Right lobe of liver (tissue), 6 donors: ENCODE measurements at regions not wholly inside any gene's neighbourhood (a gene's known extent, or its start where the extent isn't known, plus 50 kb on each side); places are given as distances from the start of the nearest gene placed in this dataset.

ENCODE experiments used
- ATAC-seq, 4 donors: fragments of 200-7000 bp; cut with Tn5 transposase; one replicate each; pipeline ENCODE4 v1.9.1; 2020; ENCODE audit warnings: mild to moderate bottlenecking in 4 of 4, moderate library complexity in 4 of 4
- DNase-seq, 3 donors: peaks; one replicate each; pipeline ENCODE4 v3.0.0-alpha.2; 2020
- H3K27ac ChIP-seq, 3 donors: fragments of 200-600 bp; one replicate each; pipeline ENCODE4 v1.8.0; 2022
- H3K27me3 ChIP-seq, 2 donors: fragments of 200-600 bp; one replicate each; pipeline ENCODE4 v1.8.0; 2022
- H3K36me3 ChIP-seq, 4 donors: fragments of 200-600 bp; sonication (generic) in 1 of 4; one replicate each; pipeline versions ENCODE4 v1.5.1 to v1.8.0; 2017 to 2022; ENCODE audit warnings: control low read depth in 1 of 4
- H3K4me1 ChIP-seq, 4 donors: fragments of 200-600 bp; sonication (generic) in 1 of 4; one replicate each; pipeline versions ENCODE4 v1.5.1 to v1.8.0; 2017 to 2022; ENCODE audit warnings: control low read depth in 1 of 4
- H3K4me3 ChIP-seq, 3 donors: fragments of 200-600 bp; one replicate each; pipeline ENCODE4 v1.8.0; 2022
- H3K9me3 ChIP-seq, 4 donors: fragments of 200-600 bp; sonication (generic) in 1 of 4; one replicate each; pipeline versions ENCODE4 v1.5.1 to v1.8.0; 2017 to 2022; ENCODE audit warnings: control low read depth in 1 of 4
- CTCF ChIP-seq, 4 donors: fragments of 200-600 bp in 3 of 4; fragments of 450-650 bp in 1 of 4; IDR thresholded peaks; one replicate each; pipeline versions ENCODE4 v1.5.1 to v1.8.0; 2016 to 2022; ENCODE audit warnings: antibody characterized with exemption in 4 of 4, mild to moderate bottlenecking in 2 of 4
- POLR2A ChIP-seq: fragments of 450-650 bp; IDR thresholded peaks from one replicate; pipeline ENCODE4 v1.6.1; 2017; ENCODE audit warnings: antibody characterized with exemption, mild to moderate bottlenecking
- WGBS: methylation state at CpG from one replicate; pipeline ENCODE4 v1.1.6; 2018; ENCODE audit warnings: low coverage, low lambda C conversion rate; ENCODE audit not compliant: insufficient coverage; ENCODE audit errors: missing lambda C conversion rate; 5-methylcytosine and 5-hydroxymethylcytosine counted together
- intact Hi-C, 2 donors: fragments of 100-400 bp; cut with DNase I; formaldehyde crosslinking; loops; one replicate each; pipeline versions ENCODE4 v1.11.2 to v1.14.1; 2022
- donor health status: DM: no; HTN: yes; CAD: no.
- donor health status: DM: no; HTN: no; CAD: no.
- donor health status: DM: no; HTN: no; CAD: no.
- donor health status: DM: no; HTN: yes; CAD: no.
- donor health status: DM: no; HTN: yes; CAD: no.

- H3K27ac ChIP-seq, result no peak overlapping the region
- H3K9me3 ChIP-seq, result no peaks in the 10 kb centered on the region
- peaks cover 0 to 3% (median 0%) of the 10 kb centered on the region in 4 donors for H3K4me1 ChIP-seq
- no peak for ATAC-seq
- H3K4me3 ChIP-seq, result no peak overlapping the region
- no peak for DNase-seq
- WGBS, result 38% methylated on average over 1 of the region's 1 CpG
- no peak for TF ChIP-seq CTCF (IDR thresholded peaks at IDR 0.05)
- no peak for TF ChIP-seq POLR2A
- H3K27me3 ChIP-seq, result no peaks in the 10 kb centered on the region
- no peaks in the 10 kb centered on the region for H3K36me3 ChIP-seq
- intact Hi-C loops, result no loop called here
Observed at GRCh38 chr7:125149151-125149550, 219.5 kb upstream of the POT1 start.

GRCh38 chr7:125147047-125147446, 217.4 kb upstream of the POT1 start:
- no peak for TF ChIP-seq CTCF (IDR thresholded peaks at IDR 0.05)
- no peak for TF ChIP-seq POLR2A
- Histone ChIP-seq H3K27me3 (no peaks in the 10 kb centered on the region), H3K27ac (no peak overlapping the region), H3K4me1 (peaks cover 0 to 3% (median 0%) of the 10 kb centered on the region in 4 donors), H3K4me3 (no peak overlapping the region), H3K36me3 (no peaks in the 10 kb centered on the region), H3K9me3 (no peaks in the 10 kb centered on the region)
- ATAC-seq (no peak), DNase-seq (no peak)
- intact Hi-C loops, result no loop called here
- WGBS, result 28% methylated on average over 2 of the region's 2 CpGs

GRCh38 chr7:125136755-125137532, 207.3 kb upstream of the POT1 start:
- H3K9me3 ChIP-seq, result no peaks in the 10 kb centered on the region
- DNase-seq, result no peak
- no peaks in the 10 kb centered on the region for H3K36me3 ChIP-seq
- no peak for ATAC-seq
- H3K27me3 ChIP-seq, result no peaks in the 10 kb centered on the region
- no peak overlapping the region for H3K27ac ChIP-seq
- intact Hi-C loops, result no loop called here
- H3K4me3 ChIP-seq, result no peak overlapping the region
- no peaks in the 10 kb centered on the region for H3K4me1 ChIP-seq
- TF ChIP-seq CTCF (IDR thresholded peaks at IDR 0.05) (no peak), POLR2A (no peak)
- 53% methylated on average over 2 of the region's 2 CpGs for WGBS

DNA sequence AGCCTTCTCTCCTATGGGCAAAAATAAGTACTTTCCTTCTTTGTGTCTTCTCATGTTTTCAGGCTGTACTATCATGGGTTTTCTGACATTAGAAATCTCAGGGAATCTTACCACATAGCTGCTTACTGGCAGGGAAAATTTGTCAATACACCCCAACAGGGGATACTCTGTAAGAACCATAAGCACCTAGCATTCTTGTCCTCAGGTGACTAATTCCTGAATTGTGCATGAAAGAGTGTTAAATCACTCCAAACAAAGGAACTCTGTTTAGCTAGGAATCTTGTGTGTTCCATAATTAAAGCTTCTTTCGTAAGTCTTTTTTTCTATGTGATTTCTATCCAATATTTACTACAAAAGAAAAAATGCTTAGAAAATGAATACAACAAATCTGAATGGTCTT, 206.7 kb upstream of the POT1 start:
- no peak for DNase-seq
- Histone ChIP-seq H3K27me3 (no peaks in the 10 kb centered on the region), H3K36me3 (no peaks in the 10 kb centered on the region), H3K27ac (no peak overlapping the region), H3K9me3 (no peaks in the 10 kb centered on the region), H3K4me1 (no peaks in the 10 kb centered on the region), H3K4me3 (no peak overlapping the region)
- intact Hi-C loops, result no loop called here
- WGBS, result 68% methylated on average over 1 of the region's 1 CpG
- ATAC-seq, result no peak
- TF ChIP-seq CTCF (IDR thresholded peaks at IDR 0.05) (no peak), POLR2A (no peak)
